Neuronal stem cell (in vitro differentiated cells): ENCODE measurements at regions not wholly inside any gene's neighbourhood (a gene's known extent, or its start where the extent isn't known, plus 50 kb on each side); places are given as distances from the start of the nearest gene placed in this dataset.

Source experiments
- DNase-seq: peaks from one replicate; pipeline ENCODE4 v3.0.0-alpha.2; 2013; ENCODE audit warnings: low spot score
- H2AFZ ChIP-seq: one replicate; pipeline ENCODE4 v1.6.1; 2013; ENCODE audit warnings: mild to moderate bottlenecking, low read length, inconsistent platforms
- H2AK5ac ChIP-seq: 2 replicates; pipeline ENCODE4 v1.6.1; 2013; ENCODE audit warnings: low read depth, mild to moderate bottlenecking, inconsistent platforms, low read length, moderate library complexity, mixed read lengths
- H2BK120ac ChIP-seq: 2 replicates; pipeline ENCODE4 v1.6.1; 2013; ENCODE audit warnings: low read depth, mild to moderate bottlenecking, inconsistent platforms, low read length, moderate library complexity, mixed read lengths
- H2BK12ac ChIP-seq: one replicate; pipeline ENCODE4 v1.6.1; 2013; ENCODE audit warnings: low read length, inconsistent platforms
- H2BK15ac ChIP-seq: 2 replicates; pipeline ENCODE4 v1.6.1; 2013; ENCODE audit warnings: mild to moderate bottlenecking, low read length, inconsistent platforms, mixed read lengths
- H2BK5ac ChIP-seq: one replicate; pipeline ENCODE4 v1.6.1; 2013; ENCODE audit warnings: inconsistent platforms, mild to moderate bottlenecking, low read length, moderate library complexity
- H3K14ac ChIP-seq: one replicate; pipeline ENCODE4 v1.6.1; 2013; ENCODE audit warnings: low read length, inconsistent platforms
- H3K18ac ChIP-seq: 2 replicates; pipeline ENCODE4 v1.6.1; 2013; ENCODE audit warnings: low read length, inconsistent platforms
- H3K23ac ChIP-seq: 2 replicates; pipeline ENCODE4 v1.6.1; 2013; ENCODE audit warnings: low read depth, mild to moderate bottlenecking, mixed read lengths, low read length, inconsistent platforms; ENCODE audit not compliant: poor library complexity
- H3K27ac ChIP-seq: replicated peaks from 3 replicates; pipeline ENCODE4 v1.5.1; 2013; ENCODE audit warnings: low read length, inconsistent platforms
- H3K27me3 ChIP-seq, 3 experiments: 2 replicates each; pipeline ENCODE4 v1.6.1; 2013; ENCODE audit warnings: low read length in 3 of 3, mild to moderate bottlenecking in 2 of 3, inconsistent platforms in 1 of 3, low read depth in 1 of 3, mixed read lengths in 1 of 3, moderate library complexity in 1 of 3; ENCODE audit not compliant: control insufficient read depth in 3 of 3, insufficient read depth in 3 of 3
- H3K36me3 ChIP-seq, 2 donors: replicated peaks in 1 of 2; 2 replicates each; pipeline ENCODE4 v1.6.1; 2013; ENCODE audit warnings: low read length in 2 of 2; ENCODE audit not compliant: control insufficient read depth in 2 of 2, insufficient read depth in 2 of 2
- H3K4ac ChIP-seq: 2 replicates; pipeline ENCODE4 v1.6.1; 2013; ENCODE audit warnings: inconsistent platforms, mild to moderate bottlenecking, low read length, moderate library complexity
- H3K4me1 ChIP-seq, 2 donors: 1 replicate in 1 of 2; 2 replicates in 1 of 2; pipeline ENCODE4 v1.6.1; 2013; ENCODE audit warnings: low read length in 2 of 2, low read depth in 1 of 2; ENCODE audit not compliant: control insufficient read depth in 2 of 2, insufficient read depth in 1 of 2
- H3K4me2 ChIP-seq: one replicate; pipeline ENCODE4 v1.6.1; 2013; ENCODE audit warnings: mild to moderate bottlenecking, low read length, inconsistent platforms; ENCODE audit not compliant: insufficient read depth, poor library complexity, severe bottlenecking
- H3K4me3 ChIP-seq, 2 donors: 2 replicates each; pipeline ENCODE4 v1.5.1; 2013; ENCODE audit warnings: low read length in 2 of 2, mild to moderate bottlenecking in 2 of 2, inconsistent platforms in 1 of 2, moderate library complexity in 1 of 2
- H3K79me1 ChIP-seq: one replicate; pipeline ENCODE4 v1.6.1; 2013; ENCODE audit warnings: low read depth, mild to moderate bottlenecking, inconsistent platforms, low read length, moderate library complexity
- H3K9ac ChIP-seq: one replicate; pipeline ENCODE4 v1.6.1; 2013; ENCODE audit warnings: mild to moderate bottlenecking, low read depth, low read length, inconsistent platforms; ENCODE audit not compliant: poor library complexity
- H3K9me3 ChIP-seq, 2 donors: replicated peaks in 1 of 2; 2 replicates each; pipeline versions ENCODE3 to v1.6.1; 2013; ENCODE audit warnings: low read length in 2 of 2, mild to moderate bottlenecking in 2 of 2, inconsistent platforms in 1 of 2, low read depth in 1 of 2, mixed read lengths in 1 of 2, moderate library complexity in 1 of 2; ENCODE audit not compliant: control insufficient read depth in 2 of 2, insufficient read depth in 1 of 2
- H4K8ac ChIP-seq: one replicate; pipeline ENCODE4 v1.6.1; 2013; ENCODE audit warnings: low read depth, mild to moderate bottlenecking, inconsistent platforms, low read length, moderate library complexity
- H4K91ac ChIP-seq: one replicate; pipeline ENCODE4 v1.6.1; 2013; ENCODE audit warnings: low read length, low read depth, mild to moderate bottlenecking, inconsistent platforms; ENCODE audit not compliant: poor library complexity
- WGBS, 2 donors: extraction: QIAGEN DNeasy Blood & Tissue Kit; methylation state at CpG; one replicate each; pipeline ENCODE4 v1.1.7; 2013; ENCODE audit warnings: missing lambda C conversion rate in 2 of 2, mixed read lengths in 1 of 2; ENCODE audit not compliant: insufficient read length in 2 of 2, insufficient replicate concordance in 1 of 2; ENCODE audit errors: extremely low coverage in 2 of 2; 5-methylcytosine and 5-hydroxymethylcytosine counted together

DNA sequence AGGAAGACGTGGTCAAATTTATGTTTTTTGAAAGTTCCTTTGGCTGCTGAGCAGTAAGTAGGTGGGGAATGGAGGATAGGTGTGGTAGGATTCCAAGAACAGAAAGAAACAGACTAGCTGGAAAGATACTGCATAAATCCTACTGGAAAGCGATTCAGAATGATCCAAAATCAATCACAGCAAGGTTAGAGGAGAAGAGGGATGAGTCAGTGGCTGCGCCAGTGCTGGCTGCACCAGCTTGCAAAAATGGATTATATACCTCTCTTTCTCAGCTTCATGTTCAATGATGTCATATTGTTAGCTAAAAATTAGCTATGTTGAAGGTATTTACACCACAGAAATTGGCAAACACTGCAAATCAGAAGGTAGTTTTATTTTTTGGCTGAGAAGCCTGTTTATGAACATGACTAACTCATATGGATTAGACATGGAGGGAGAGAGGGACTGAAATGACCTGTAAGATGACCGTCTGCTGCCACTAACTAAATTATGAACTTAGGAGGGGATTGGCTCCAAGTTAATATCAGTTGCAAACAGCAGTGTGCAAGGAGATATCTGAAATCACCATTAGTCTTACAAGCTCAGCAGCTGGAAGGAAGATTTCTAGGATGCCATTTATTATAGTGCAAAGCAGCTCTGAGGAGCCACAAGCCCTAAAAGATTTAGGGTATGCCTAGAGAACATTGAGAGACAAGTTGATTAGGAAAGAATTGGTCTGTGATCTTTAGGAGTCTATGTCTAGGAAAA lies 405.3 kb downstream of the MID1IP1 start:
- no peak overlapping the region for H3K4me2 ChIP-seq
- no peak overlapping the region for H3K14ac ChIP-seq
- no peak for DNase-seq
- no peak overlapping the region for H3K18ac ChIP-seq
- no peak overlapping the region for H3K27ac ChIP-seq
- peaks cover 0 to 4% (median 0%) of the 10 kb centered on the region in 3 experiments for H3K27me3 ChIP-seq
- H3K9me3 ChIP-seq, result no peaks in the 10 kb centered on the region
- no peak overlapping the region for H2AFZ ChIP-seq
- H2BK15ac ChIP-seq, result no peak overlapping the region
- H4K91ac ChIP-seq, result no peak overlapping the region
- H3K4ac ChIP-seq, result no peak overlapping the region
- no CpG with 5 or more reads among the region's 4 CpGs for WGBS, 2 donors
- no peaks in the 10 kb centered on the region for H3K4me1 ChIP-seq
- no peak overlapping the region for H2BK120ac ChIP-seq
- no peak overlapping the region for H3K9ac ChIP-seq
- no peak overlapping the region for H4K8ac ChIP-seq
- no peak overlapping the region for H2BK12ac ChIP-seq
- H3K36me3 ChIP-seq, result no peaks in the 10 kb centered on the region
- no peak overlapping the region for H2AK5ac ChIP-seq
- H3K79me1 ChIP-seq, result no peaks in the 10 kb centered on the region
- H2BK5ac ChIP-seq, result no peak overlapping the region
- no peak overlapping the region for H3K23ac ChIP-seq
- H3K4me3 ChIP-seq, result no peak overlapping the region

DNA sequence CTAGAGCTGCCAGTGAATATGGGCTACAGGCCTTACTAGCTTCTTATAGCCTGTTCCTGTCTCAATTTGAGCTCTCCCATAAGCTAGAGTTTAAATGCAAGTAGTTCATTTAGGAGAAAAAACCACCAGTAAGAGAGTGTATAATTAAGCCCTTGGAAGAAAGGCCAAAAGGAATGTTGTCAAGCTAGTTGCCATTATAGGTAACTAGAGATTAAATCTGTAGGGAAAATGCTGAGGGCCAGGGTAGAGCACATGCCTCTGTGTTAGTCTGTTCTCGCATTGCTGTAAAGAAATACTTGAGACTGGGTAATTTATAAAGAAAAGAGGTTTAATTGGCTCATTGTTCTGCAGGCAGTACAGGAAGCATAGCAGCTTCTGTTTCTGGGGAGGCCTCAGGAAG lies 410.2 kb downstream of the MID1IP1 start:
- no CpG with 5 or more reads among the region's 1 CpG for WGBS, 2 donors
- DNase-seq, result no peak
- Histone ChIP-seq H3K4me3 (no peak overlapping the region), H3K27me3 (peaks cover 0 to 13% (median 0%) of the 10 kb centered on the region in 3 experiments), H2AK5ac (no peak overlapping the region), H3K36me3 (no peaks in the 10 kb centered on the region), H2AFZ (no peak overlapping the region), H2BK15ac (no peak overlapping the region), H4K8ac (no peak overlapping the region), H2BK12ac (no peak overlapping the region), H3K27ac (no peak overlapping the region), H3K9me3 (no peaks in the 10 kb centered on the region), H3K4me2 (no peak overlapping the region), H3K4me1 (peaks cover 0 to 3% of the 10 kb centered on the region in 2 donors), H4K91ac (no peak overlapping the region), H3K4ac (no peak overlapping the region), H2BK5ac (no peak overlapping the region), H3K23ac (no peak overlapping the region), H3K14ac (no peak overlapping the region), H3K79me1 (no peaks in the 10 kb centered on the region), H3K9ac (no peak overlapping the region), H2BK120ac (no peak overlapping the region), H3K18ac (no peak overlapping the region)

- no peak overlapping the region for H2BK12ac ChIP-seq
- H2BK5ac ChIP-seq, result no peak overlapping the region
- H3K36me3 ChIP-seq, result no peaks in the 10 kb centered on the region
- no peak overlapping the region for H3K18ac ChIP-seq
- no peak overlapping the region for H3K4ac ChIP-seq
- H4K91ac ChIP-seq, result no peak overlapping the region
- no peak overlapping the region for H3K23ac ChIP-seq
- no CpG with 5 or more reads among the region's 2 CpGs for WGBS, 2 donors
- H4K8ac ChIP-seq, result no peak overlapping the region
- H3K4me2 ChIP-seq, result no peak overlapping the region
- no peak overlapping the region for H2AK5ac ChIP-seq
- DNase-seq, result no peak
- no peak overlapping the region for H2AFZ ChIP-seq
- H3K9ac ChIP-seq, result no peak overlapping the region
- H3K27me3 ChIP-seq, result peaks cover 0 to 20% (median 0%) of the 10 kb centered on the region in 3 experiments
- no peak overlapping the region for H3K27ac ChIP-seq
- peaks cover 0 to 3% of the 10 kb centered on the region in 2 donors for H3K4me1 ChIP-seq
- no peaks in the 10 kb centered on the region for H3K9me3 ChIP-seq
- H2BK120ac ChIP-seq, result no peak overlapping the region
- H3K79me1 ChIP-seq, result no peaks in the 10 kb centered on the region
- no peak overlapping the region for H3K14ac ChIP-seq
- no peak overlapping the region for H2BK15ac ChIP-seq
- no peak overlapping the region for H3K4me3 ChIP-seq
These were observed 411.2 kb downstream of the MID1IP1 start for GRCh38 chrX:39212456-39212855.

DNA sequence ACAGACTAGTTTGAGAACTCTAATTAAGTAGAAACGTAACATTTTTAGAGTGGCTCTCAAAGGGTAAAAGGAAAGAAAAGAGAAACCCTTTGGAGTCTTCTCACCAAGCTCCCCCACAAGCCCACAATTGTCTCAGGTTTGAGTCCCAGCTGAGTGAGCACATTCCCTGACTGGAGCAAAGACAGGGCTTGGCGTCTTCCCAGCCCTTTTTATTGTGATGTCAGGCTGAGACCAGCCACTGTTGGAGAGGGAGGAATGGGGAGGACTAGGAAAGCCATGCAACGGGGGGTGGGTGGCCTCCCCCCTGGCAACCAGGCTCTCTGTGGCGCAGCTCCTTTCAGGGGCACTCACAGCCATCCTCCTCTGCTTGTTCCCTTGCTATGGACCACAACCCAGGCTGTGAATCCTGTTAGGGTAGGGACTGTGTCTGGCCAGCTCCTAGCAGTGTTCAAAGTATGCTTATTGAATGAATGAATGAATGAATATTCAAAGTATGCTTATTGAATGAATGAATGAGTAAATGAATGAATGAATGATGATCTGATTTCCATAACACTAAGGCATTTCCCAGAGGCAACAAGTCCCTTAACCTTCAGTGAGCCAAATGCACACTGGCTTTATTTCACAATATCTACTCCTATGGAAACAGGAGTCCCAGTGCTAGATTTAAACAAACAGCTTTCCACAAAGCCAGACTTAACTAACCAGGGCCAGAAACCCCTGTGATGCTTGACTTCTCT lies 413.3 kb downstream of the MID1IP1 start:
- Histone ChIP-seq H3K4me3 (no peak overlapping the region), H3K14ac (no peak overlapping the region), H2BK120ac (no peak overlapping the region), H3K23ac (no peak overlapping the region), H2AFZ (no peak overlapping the region), H2BK5ac (no peak overlapping the region), H4K8ac (no peak overlapping the region), H3K9me3 (no peaks in the 10 kb centered on the region), H2BK12ac (no peak overlapping the region), H3K9ac (no peak overlapping the region), H4K91ac (no peak overlapping the region), H2AK5ac (no peak overlapping the region), H3K4me1 (peaks cover 0 to 3% of the 10 kb centered on the region in 2 donors), H2BK15ac (no peak overlapping the region), H3K36me3 (no peaks in the 10 kb centered on the region), H3K79me1 (no peaks in the 10 kb centered on the region), H3K18ac (no peak overlapping the region), H3K27ac (no peak overlapping the region), H3K4ac (no peak overlapping the region), H3K4me2 (no peak overlapping the region), H3K27me3 (peaks cover 0 to 24% (median 0%) of the 10 kb centered on the region in 3 experiments)
- WGBS, 2 donors, result no CpG with 5 or more reads among the region's 4 CpGs
- DNase-seq, result no peak
